Stimulated activated CD8-positive, alpha-beta memory T cell treated with anti-CD3 and anti-CD28 coated beads, Interleukin-4, amount 100 ng/mL, for 24 hours (primary cell): ENCODE measurements at regions not wholly inside any gene's neighbourhood (a gene's known extent, or its start where the extent isn't known, plus 50 kb on each side); places are given as distances from the start of the nearest gene placed in this dataset.

Experiments used
- DNase-seq: peaks from one replicate; pipeline ENCODE4 v3.0.0-alpha.2; 2020; ENCODE audit warnings: low read depth

DNA sequence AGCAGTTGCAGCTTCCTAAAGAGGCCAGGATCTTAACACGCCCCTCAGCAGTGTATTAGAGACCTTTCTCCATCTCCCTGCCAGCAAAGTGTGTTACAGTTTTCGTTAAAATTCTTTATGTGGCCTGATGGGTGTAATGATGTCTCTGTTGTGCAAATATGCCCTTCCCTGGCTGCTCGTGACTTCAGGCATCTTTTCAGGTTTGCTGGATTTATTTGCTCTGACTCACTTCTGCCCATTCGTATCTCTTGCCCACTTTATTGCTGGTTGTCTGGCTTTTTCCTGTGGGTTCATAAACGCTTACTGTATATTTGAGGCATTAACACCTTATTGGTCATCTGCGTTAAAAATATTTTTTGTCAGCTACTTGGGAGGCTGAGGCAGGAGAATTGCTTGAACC is 134.5 kb downstream of the ASB1 start:
- no peak for DNase-seq

DNA sequence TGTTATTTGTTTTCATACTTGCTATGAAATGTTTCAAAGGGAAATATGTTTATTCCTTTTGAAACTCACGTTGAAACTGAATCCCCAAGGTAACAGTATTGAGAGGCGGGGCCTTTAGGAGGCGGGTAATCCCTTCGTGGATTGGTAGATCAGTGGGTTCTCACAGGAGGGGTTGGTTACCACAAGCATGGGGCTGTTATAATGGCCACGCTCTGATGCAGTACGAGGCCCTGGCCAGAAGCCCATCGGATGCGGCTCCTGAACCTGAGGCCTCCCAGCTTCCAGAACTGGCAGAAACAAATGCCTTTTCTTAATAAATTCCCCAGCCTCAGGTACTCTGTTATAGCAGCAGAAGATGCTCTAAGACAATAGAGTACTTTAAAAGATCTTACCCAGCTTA is 135.7 kb downstream of the ASB1 start:
- no peak for DNase-seq

DNA sequence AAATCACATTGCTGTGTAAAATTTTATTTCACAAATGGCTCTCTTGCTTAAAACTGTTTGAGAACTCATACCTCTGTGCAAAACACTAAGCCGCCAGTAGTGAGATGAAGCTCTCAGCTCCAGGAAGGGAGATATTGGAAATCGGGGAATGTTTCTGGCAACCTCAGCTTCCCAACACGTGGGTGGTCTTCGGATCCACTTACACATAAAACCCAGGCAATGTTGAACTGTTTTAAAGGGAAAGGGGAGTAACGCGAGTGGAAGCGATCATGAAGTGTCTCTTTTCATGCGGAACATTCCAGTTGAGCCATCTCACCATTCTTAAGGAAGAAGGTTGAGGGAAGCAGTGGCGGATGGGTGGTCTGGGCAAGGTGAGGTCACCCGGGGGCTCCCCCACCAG is 136.8 kb downstream of the ASB1 start:
- DNase-seq: no peak

DNA sequence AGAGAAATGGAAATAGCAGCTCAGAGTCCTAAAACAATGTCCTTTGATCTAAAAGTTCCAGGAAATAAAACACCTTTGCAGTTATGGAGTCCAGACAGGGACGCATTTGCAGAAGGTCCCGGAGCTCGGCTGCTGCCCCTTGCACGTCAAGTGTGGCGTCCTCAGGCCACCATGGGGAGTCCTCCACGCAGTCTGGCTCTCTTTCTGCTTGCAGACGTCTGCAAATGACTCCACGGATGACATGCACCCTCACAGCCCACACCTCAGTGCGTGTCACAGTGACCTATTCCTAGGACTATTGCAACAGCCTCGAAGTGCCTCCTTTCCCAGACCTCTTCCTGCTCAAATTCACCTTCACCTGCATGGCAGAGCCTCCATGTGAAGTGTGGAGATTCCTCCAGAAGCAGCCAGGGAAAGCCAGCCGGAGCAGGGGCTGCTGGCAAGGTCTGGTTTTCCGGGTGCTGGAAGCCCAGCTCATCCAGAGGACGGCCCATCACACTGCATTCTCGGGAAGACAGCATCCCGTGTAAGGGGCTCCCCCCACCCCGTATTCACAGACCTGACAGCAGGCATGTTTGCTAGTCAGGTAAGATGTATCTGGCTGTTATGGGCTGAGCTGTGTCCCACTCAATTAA is 137.7 kb downstream of the ASB1 start:
- DNase-seq: no peak

DNA sequence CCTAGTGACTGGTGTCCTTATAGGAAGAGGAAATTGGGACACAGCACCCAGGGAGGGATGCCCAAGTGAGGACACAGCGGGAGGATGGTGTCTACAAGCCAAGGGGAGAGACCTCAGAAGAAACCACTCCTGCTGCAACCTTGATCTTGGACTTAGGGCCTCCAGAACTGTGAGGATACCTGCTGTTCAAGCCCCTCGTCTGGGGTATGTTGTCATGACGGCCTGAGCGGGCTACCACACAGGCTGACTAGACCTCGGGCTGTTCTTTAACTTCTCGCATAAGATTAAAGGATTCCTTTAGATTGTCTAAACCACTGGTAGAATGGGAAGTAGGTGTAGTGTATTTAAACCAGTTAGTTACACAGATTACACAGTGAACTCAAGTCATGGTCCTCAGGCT is 138.3 kb downstream of the ASB1 start:
- DNase-seq: no peak

DNA sequence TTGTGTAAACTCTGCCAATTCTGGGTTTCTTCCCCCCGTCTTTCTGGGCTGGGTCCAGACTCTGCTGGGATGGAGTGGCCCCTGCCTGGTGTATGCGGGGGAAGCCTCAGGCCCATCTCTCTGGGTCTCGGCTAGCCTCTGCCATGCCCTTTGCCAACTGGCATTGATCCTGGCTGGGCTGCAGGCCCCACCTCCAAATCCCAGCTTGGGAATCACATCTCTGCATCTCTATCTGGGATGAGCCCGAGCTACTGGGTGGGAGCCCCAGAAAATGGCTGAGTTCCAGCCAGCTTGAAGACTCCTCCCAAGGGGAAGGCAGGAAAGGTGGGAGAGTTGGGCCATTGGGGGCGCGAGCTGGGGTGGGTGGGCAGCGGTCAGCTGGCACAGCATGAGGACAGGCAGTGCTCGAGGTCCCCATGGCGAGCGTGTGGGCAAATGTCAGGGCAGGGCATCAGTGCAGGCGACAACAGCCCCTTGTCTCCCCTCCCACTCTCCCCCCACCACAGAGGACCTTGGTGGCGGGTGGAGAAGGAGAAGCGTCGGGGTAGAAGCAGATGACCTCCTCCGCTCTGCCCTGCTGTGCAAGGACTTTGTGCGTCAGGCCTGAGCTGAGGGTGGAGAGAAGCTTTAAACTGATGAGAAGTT is 139.4 kb downstream of the ASB1 start:
- DNase-seq: no peak

DNA sequence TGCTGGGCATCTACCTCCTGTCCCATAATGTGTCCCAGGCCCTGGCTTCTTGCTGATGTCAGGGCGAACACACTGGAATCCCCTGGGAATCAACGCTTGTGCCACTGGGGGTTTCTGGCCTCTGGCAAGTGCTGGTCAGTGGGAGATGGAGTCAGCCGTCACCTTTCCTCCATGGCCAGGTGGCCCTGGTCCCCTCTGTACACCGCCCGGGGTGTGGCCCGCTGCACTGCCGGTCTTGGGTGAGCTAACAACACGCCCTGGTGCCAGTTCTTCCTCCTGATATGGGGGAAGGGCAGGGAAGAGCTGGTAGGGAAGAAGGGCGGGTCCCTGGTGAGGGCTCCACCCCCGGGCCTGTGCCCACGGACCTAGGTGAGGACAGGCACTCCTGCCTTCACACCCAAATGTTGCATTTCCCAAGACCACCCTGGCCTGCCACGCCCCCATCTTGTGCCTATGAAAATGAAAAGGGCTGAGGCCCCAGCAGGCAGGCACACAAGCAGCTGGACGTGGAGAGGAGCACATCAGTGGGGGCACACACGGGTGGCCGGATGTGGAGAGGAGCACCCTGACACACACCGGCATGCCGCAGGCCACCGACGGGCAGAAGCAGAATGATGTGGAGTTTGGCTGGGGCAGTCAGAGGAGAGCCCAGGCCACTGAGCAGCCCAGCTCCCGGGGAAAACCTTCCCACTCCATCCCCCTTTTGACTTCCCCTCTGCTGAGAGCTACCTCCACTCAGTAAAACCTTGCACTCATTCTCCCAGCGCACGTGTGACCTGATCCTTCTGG is 140.5 kb downstream of the ASB1 start:
- no peak for DNase-seq

DNA sequence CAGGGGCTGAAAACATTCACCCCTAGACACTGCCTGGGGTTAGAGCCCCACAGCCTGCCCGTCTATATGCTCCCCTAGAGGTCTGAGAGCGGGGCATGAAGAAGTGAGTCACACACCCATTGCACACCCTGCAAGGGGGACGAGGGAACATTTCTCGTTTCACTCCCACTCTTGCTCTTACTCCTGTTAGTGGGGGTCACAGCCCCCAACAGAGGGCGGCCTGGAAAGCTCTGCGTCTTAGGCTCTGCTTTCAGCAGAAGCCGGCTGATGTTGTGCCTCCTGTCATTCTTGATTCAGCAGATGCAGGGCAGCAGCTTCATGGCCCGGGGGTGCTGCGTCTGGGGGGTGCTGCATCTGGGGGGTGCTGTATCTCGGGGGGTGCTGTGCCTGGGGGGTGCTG is 141.3 kb downstream of the ASB1 start:
- no peak for DNase-seq

DNA sequence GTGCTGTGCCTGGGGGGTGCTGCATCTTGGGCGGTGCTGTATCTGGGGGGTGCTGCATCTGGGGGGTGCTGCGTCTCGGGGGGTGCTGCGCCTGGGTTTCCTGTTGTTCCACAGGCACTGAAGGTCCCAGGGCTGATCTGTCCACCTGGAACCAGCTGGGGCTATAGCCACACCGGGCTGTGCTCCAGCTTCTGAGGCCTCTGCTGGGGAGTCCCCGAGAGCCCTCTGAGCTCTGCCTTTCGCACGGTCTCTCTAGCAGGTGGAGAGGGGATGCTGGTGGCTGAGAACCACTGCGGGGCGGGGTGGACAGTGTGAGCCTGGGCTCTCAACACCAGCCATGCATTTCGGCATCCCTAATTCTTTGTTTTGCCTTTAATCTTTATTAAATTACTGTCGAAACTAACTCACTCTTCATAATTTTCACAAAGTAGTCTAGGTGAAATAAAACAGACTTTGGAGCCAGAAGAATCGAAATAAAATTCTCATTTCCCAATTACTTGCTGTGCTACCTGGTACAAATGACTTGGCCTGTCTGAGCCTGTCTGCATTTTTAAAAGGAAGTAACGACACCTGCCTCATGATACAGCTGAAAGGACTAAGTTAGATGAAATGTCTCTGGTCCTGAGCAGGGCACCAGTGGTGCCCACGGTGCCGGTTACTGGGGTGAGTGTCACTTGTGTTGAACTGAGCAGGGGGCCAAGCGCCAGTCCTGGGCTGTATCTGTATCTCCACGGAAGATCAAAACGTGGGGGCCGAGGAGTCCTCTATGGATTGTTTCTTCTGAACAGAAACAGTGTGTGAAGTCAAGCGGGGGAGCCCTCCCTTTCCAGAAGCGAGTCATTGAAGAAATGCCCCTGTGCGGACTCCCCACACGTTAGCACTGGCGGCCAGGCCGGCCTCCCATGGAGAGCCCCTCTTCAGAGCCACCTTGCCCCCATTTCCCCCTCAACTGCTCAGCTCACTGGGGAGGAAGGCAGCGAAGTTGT is 142.0 kb downstream of the ASB1 start:
- DNase-seq: no peak

DNA sequence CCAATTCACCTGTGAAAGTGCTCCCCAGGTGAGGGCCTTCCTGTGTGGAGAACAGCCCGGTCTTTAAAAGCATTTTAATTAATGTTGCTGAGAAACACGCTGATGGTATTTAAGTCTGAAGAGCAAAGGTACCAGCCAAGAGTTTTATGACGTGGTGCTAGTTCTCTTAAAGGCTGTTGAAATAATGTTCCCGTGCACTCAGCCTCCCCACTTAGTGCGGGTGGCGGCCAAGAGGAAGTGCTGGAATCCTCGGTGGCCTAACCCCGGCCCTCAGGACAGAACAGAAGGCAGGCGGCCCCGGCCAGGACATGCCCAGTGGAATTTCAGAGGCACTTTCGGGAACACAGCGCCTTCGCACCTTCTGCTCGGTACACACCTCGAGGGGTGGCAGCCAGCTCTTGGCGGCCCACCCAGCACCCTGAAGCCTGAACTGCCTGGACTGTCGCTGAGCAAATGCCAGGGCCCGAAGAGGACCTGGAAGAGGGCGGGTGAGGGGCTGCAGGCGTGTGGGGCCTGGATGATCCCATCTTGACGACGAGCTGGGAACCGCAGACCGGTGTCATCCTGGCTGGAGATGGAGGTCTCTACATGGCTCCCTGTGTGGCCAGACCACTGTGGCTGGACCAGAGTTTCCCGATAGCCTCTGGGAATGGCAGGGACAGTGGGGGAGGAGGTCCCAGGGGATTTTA is 142.9 kb downstream of the ASB1 start:
- no peak for DNase-seq

DNA sequence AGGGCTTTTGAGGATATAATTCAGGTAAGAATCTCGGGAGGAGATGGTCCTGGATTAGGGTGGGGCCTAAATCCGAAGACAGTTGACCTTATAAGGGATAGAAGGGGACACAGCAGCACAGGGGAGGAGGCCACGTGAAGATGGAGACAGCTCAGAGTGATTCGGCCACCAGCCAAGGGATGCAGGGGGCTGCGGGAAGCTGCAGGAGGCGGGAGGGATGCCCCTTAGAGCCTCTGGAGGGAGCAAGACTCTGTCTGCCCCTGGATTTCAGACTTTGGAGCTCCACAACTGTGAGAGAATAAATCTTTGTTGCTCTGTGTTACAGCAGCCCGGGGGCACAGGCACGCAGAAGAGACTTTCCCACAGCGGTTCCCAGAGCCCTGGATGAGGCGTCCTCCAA is 143.7 kb downstream of the ASB1 start:
- DNase-seq: no peak

DNA sequence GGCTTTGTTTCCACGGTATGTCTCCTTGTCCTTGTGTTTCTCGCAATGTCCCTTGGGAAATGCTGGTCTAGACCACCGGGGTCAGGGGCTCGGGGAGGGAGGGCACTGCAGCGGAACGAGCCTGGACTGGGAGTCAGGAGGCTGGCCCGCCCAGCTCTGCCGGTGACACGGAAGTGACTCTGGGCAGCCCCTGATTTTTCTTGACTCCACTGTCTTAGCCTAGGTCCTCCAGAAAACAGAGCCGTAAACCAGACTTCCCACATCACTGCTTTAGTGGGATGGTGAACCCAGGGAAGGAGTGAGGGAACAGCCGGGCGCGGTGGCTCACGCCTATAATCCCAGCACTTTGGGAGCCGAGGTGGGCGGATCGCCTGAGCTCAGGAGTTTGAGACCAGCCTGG is 144.2 kb downstream of the ASB1 start:
- no peak for DNase-seq

DNA sequence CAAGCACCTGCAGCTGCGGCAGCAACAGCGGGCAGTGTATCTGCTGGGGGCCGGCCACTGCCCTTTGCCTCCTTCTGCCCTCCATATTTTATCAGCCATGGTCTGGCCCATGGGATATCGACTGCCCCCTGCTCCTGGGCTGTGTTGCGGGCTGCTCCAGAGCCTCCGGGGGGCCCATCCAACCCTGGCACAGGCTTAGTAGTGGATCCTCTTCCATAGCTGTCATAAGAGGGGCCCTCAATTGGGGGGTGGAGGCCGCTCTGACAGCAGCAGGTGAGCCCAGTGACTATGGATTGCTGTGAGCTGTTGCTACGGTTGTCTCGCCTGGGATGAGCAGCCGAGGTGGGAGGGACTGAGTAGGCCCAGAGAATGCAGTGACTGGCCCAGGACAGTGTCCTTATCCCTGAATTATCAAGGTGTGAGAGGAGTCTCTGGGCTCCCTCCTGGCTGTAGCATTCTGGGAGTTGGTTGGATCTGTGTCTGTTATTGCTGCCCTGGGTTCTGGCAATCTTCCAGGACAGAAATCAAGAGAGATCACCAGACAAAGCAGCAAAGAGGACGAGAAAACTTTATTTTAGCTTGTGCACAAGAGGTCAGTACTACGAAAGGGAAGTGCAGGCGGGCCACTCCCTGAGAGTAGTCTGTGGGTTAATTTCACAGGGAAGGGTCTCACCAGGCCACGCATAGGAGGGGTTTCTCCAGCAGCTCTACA is 145.1 kb downstream of the ASB1 start:
- no peak for DNase-seq

DNA sequence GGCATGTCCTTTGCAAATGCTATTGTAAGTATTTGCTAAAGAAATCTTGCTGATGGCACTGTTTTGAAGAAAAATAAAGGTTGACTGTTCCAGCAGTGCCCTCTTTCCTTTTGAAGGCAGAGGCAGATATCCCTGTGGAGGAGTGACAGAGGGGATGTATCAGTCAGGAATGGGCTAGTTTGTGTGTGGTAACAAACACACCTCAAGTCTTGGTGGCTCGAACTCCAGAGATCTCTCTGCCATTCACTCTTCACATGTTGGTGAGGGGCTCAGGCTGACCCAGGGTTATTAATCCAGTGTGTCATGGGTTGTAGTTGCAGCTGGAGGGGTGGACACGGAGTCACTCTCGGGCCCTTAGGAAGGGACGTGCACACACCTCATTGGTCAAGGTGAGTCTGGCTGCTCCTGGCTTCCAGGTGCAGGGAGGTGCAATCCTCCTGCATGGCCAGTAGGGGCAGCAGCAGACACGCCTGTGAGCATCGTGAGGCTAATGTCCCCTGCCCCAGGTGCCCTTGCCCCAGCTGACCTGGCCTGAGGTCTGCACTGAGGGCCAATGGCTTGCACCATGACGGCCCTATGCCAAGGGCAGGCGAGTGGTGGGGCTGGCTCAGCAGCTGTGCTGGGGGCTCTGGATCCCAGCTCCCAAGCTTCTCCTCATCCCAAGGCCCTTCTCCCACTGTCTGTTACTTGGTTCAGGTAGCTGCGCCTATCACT is 146.5 kb downstream of the ASB1 start:
- no peak for DNase-seq

DNA sequence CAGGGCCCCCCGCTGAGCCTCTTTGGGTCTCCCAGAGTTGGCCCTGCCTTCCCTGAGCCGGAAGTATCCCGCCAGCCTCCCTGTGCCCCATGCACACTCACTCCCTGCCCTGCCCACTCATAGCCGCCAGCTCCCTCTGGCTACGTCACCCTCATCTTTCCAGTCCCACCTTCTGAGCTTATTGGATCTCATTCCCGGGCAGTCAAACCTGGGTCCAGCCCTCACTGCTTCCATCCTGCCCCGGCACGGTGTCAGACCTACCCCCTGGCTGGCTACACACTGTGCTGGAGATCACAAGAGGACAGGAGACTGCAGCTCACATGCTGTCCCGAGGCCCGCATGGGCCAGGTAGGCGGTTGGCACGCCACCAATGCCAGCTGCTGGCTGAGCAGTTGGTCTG is 147.2 kb downstream of the ASB1 start:
- no peak for DNase-seq

DNA sequence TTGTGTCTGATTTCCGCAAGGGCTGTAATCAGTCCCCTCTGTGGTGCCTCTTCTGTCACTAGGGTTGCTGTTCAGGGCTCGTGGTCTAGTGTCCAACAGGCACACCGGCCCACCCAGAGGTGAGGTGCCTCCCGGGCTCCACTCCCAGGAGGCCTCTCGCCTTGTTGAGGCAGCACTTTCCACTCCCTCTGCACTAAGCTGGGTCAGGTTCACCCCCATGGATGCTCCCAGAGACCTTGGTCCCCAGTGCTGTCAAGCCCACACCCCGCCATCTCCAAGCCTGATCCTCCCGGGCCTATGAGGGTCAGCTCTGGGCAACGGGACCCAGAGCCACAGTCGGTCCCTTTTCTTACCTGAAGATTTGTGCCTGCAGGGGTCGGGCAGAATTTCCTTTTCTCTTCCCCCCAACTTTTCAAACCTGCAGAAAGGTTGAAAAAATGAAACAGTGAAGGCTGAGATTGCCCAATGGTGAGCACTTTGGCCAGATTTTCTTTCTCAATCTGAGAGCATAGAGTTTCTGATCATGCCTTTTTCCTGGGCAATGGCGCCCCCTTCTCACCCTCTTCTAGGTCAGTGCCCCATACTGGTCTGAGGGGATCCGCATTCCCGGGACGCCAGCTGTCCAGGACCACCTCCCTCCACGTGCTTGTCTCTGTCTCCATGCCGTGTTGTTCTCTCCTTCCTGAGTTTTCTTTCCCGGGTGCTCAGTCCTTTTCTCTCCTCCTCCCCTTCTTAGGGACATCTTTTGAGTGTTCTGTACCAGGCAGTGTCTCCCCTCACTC is 148.0 kb downstream of the ASB1 start:
- DNase-seq: no peak

DNA sequence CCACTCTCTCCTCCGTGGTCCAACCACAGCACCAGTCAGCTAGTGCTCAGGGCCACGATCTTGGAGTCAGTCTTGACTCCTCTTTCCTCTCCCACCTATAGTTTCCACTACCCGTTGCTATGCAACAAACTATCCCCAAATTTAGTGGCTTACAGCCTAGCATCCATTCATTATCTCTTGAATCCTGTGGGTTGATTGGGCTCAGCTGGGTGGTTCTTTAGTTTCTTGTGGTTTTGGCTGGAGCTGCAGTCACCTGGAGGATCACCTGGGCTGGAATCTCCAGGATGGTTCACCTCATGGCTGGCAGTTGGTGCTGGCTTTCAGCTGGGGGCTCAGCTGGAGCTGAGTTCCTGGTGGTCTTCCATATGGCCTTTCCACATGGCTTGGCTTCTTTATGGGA is 149.9 kb downstream of the ASB1 start:
- no peak for DNase-seq

DNA sequence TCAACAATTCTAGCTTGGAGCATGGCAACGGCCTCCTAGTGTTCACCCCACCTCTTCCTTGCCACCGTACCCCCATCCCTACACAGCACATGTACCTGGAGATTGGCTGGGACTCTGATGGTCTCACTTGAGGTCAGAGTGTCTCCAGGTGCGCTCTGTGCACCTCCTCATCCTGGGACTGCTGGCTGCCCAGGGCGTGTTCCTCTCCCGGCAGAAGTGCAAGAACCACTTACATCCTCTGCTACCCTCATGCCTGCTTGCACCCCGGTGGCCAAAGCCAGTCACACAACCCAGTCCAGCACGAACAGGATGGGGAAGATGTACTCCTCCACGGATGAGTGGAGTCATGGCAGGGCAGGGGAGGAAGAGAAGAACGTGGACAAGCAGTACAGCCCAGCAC is 151.5 kb downstream of the ASB1 start:
- DNase-seq: no peak

DNA sequence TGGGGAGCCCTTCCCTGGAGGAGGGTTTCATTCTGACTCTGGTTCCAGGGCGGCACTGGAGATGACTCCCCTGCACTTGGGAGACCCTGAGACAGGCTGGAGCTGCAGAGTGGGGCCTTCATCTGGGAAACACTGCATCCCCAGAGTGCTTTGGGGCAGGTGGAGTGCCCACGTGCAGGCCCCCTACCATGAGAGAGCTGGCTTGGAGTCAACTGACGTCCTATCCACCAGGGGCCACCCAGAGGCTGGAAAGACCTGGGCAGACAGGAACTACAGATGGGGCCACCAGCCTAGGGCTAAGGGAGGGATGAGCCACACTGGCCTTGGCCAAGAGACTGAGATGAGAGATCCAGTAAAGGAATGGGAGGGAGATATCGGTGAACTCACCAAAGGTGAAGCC is 153.8 kb downstream of the ASB1 start:
- no peak for DNase-seq

DNA sequence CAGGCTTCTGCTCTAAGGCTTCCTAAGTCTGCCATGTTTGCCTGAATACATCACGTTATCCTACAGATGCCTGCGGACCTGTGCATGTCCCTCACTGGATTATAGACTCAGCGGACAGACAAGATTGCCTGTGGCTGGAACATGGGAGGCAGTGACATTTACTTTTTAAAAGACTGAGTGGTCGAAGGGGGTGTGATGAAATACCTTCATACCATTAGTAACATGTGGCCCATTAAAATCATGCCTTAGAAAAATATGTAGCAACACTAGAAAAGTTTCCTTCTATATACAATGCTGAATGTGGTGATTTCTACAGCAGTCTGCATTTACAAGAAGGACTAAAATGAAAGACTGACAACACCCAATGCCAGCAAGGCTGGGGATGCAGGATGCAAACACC is 154.4 kb downstream of the ASB1 start:
- DNase-seq: no peak
